HUDEP-2 (cell line): ENCODE measurements at regions not wholly inside any gene's neighbourhood (a gene's known extent, or its start where the extent isn't known, plus 50 kb on each side); places are given as distances from the start of the nearest gene placed in this dataset.

Experiments
- DNase-seq, 76 experiments: peaks; one replicate each; lab custom pipeline; 2025; ENCODE audit not compliant: unreplicated experiment in 76 of 76; lab: John Stamatoyannopoulos, UW

- DNase-seq: peak in 7 of 76 experiments; percentile 0 to 6 (median 3)
Observed at GRCh38 chr4:14787894-14788293, 214.4 kb upstream of the CPEB2 start.

- no peak for DNase-seq
Observed at GRCh38 chr4:14790494-14790893, 211.8 kb upstream of the CPEB2 start.

GRCh38 chr4:14792702-14793227 is 209.5 kb upstream of the CPEB2 start:
- DNase-seq: no peak

- DNase-seq: no peak
Observed at GRCh38 chr4:14800977-14801376, 201.3 kb upstream of the CPEB2 start.

GRCh38 chr4:14802596-14802995 is 199.7 kb upstream of the CPEB2 start:
- DNase-seq: no peak

- no peak for DNase-seq
Observed at GRCh38 chr4:14807856-14808255, 194.4 kb upstream of the CPEB2 start.

- no peak for DNase-seq
Observed at GRCh38 chr4:14809203-14809602, 193.1 kb upstream of the CPEB2 start.

- no peak for DNase-seq
Observed at GRCh38 chr4:14810121-14810520, 192.2 kb upstream of the CPEB2 start.

- no peak for DNase-seq
Observed at GRCh38 chr4:14810568-14810967, 191.7 kb upstream of the CPEB2 start.

- DNase-seq: no peak
Observed at GRCh38 chr4:14812101-14812500, 190.2 kb upstream of the CPEB2 start.

GRCh38 chr4:14816623-14817261 is 185.5 kb upstream of the CPEB2 start:
- DNase-seq: no peak

- no peak for DNase-seq
Observed at GRCh38 chr4:14824189-14824588, 178.1 kb upstream of the CPEB2 start.

- no peak for DNase-seq
Observed at GRCh38 chr4:14827111-14827510, 175.2 kb upstream of the CPEB2 start.

GRCh38 chr4:14829795-14830194 is 172.5 kb upstream of the CPEB2 start:
- DNase-seq: no peak

GRCh38 chr4:14831416-14831815 is 170.9 kb upstream of the CPEB2 start:
- DNase-seq: no peak

- DNase-seq: no peak
Observed at GRCh38 chr4:14833053-14833452, 169.2 kb upstream of the CPEB2 start.

- no peak for DNase-seq
Observed at GRCh38 chr4:14834382-14834781, 167.9 kb upstream of the CPEB2 start.

GRCh38 chr4:14835288-14835687 is 167.0 kb upstream of the CPEB2 start:
- no peak for DNase-seq

GRCh38 chr4:14835708-14836425 is 166.4 kb upstream of the CPEB2 start:
- no peak for DNase-seq

- DNase-seq: peak in 6 of 76 experiments; percentile 2 to 12 (median 10)
Observed at GRCh38 chr4:14837860-14838259, 164.4 kb upstream of the CPEB2 start.

- peak in 45 of 76 experiments; percentile 1 to 72 (median 29) for DNase-seq
Observed at GRCh38 chr4:14841801-14842768, 160.2 kb upstream of the CPEB2 start.
